ENCODE measurements at regions not wholly inside any gene's neighbourhood (a gene's known extent, or its start where the extent isn't known, plus 50 kb on each side); places are given as distances from the start of the nearest gene placed in this dataset.

DNA sequence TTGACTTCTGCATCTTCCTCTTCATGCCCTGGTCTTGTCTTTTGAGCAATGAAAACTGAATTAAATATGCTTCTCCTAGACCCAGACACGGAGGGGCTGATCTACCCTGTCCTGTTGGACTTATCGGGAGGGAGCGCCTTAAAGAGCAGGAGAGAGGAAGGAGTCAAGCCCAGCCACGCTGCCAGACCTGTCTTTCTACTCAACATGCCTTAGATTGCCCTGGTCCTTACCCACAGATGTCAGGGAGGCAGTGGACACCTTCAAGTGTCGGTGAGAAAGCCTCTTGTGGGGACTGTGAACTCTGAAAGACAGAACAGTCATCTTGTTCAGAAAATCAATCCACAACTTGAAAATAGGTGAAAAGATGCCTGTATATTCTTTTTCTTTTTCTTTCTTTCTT is 61.8 kb downstream of the IRAG1 start:
- DNase-seq, result no peak
- POLR2A ChIA-PET (ENCODE audit: unreplicated experiment), result interaction anchor here (0.7 kb wide), 1 partner anchor 179 kb away, joined by 5 read pairs; no protein-coding TSS in a partner anchor
- Histone ChIP-seq H3F3A (ENCODE audit: insufficient read depth, low read depth) (no peaks in the 10 kb centered on the region), H3K79me2 (ENCODE audit: low read depth) (no peaks in the 10 kb centered on the region), H3K9me2 (ENCODE audit: insufficient read depth) (no peaks in the 10 kb centered on the region), H3K36me3 (ENCODE audit: low read depth) (no peaks in the 10 kb centered on the region), H3K9me3 (ENCODE audit: insufficient read depth, low read depth) (no peaks in the 10 kb centered on the region), H3K27ac (no peak overlapping the region), H3K27me3 (ENCODE audit: insufficient read depth, low read depth) (no peaks in the 10 kb centered on the region), H2AFZ (no peak overlapping the region), H4K20me1 (ENCODE audit: insufficient read depth) (no peaks in the 10 kb centered on the region), H3K4me1 (replicated peaks; ENCODE audit: insufficient read depth) (no peaks in the 10 kb centered on the region), H3K4me2 (no peak overlapping the region), H3K4me3 (no peak overlapping the region)
- CTCF ChIA-PET, result no interaction called here
- no TSS peak for BruUV-seq (replicated peaks)
- intact Hi-C loops (cut with micrococcal nuclease; ENCODE audit: unreplicated experiment), result no loop called here
- TF ChIP-seq EZH2 (IDR thresholded peaks at IDR 0.05; ENCODE audit: low read depth), result no peak
- TF ChIP-seq CTCF (conservative IDR thresholded peaks at IDR 0.05), result no peak

- ChIA-PET CTCF (no interaction called here), POLR2A (ENCODE audit: unreplicated experiment) (no interaction called here)
- no peaks in the 10 kb centered on the region for H3K4me1 ChIP-seq (replicated peaks; ENCODE audit: insufficient read depth)
- intact Hi-C loops (cut with micrococcal nuclease; ENCODE audit: unreplicated experiment), result no loop called here
- no peak overlapping the region for H3K27ac ChIP-seq
- no peaks in the 10 kb centered on the region for H3K36me3 ChIP-seq (ENCODE audit: low read depth)
- H3K9me3 ChIP-seq (ENCODE audit: insufficient read depth, low read depth), result no peaks in the 10 kb centered on the region
- no TSS peak for BruUV-seq (replicated peaks)
- no peaks in the 10 kb centered on the region for H4K20me1 ChIP-seq (ENCODE audit: insufficient read depth)
- H3F3A ChIP-seq (ENCODE audit: insufficient read depth, low read depth), result no peaks in the 10 kb centered on the region
- no peak overlapping the region for H3K4me3 ChIP-seq
- no peaks in the 10 kb centered on the region for H3K79me2 ChIP-seq (ENCODE audit: low read depth)
- no peak overlapping the region for H3K4me2 ChIP-seq
- H2AFZ ChIP-seq, result no peak overlapping the region
- no peaks in the 10 kb centered on the region for H3K9me2 ChIP-seq (ENCODE audit: insufficient read depth)
- no peak for DNase-seq
- TF ChIP-seq EZH2 (IDR thresholded peaks at IDR 0.05; ENCODE audit: low read depth) (no peak), CTCF (conservative IDR thresholded peaks at IDR 0.05) (no peak)
- H3K27me3 ChIP-seq (ENCODE audit: insufficient read depth, low read depth), result no peaks in the 10 kb centered on the region
These were observed 61.0 kb upstream of the LYVE1 start for GRCh38 chr11:10629411-10630002.

DNA sequence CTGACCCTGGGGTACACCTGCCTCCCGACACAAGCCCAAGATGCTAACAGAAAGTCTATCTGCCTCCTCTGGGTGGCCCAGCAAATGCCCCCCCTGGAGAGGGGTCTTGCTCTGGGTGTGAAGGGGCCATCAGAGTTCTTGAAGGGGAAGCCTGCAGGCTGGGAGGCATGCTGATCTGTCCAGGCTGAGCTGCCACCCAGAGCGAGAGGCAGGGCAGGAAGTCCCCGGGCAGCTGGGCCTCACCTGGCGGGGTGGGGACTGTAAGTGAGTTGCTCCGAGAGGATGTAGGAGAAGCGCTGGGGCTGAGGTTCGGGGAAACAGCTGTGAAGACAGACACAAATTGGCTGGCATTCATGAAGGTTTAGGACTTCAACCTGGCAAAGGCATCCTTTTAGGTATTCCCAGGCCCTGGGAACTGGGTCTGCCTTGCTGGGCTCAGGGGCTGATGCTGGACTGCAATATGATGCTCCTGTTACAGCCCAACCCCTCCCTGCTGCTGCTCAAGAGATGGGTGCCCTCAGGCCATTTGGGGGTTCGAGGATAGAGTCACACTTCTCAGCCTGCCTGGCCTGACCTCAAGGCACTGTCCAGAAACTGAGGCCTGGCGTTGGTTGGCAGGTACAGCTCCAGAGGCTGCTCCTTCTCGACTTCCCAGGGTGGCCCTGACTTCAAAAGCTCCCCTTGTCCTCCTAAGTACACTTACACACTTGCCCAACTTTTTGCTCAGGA is 60.2 kb upstream of the LYVE1 start:
- no peaks in the 10 kb centered on the region for H3K27me3 ChIP-seq (ENCODE audit: insufficient read depth, low read depth)
- H3K27ac ChIP-seq, result no peak overlapping the region
- no peaks in the 10 kb centered on the region for H3K9me3 ChIP-seq (ENCODE audit: insufficient read depth, low read depth)
- H3K4me1 ChIP-seq (replicated peaks; ENCODE audit: insufficient read depth), result no peaks in the 10 kb centered on the region
- no peaks in the 10 kb centered on the region for H4K20me1 ChIP-seq (ENCODE audit: insufficient read depth)
- CTCF ChIA-PET, result no interaction called here
- no peak for DNase-seq
- POLR2A ChIA-PET (ENCODE audit: unreplicated experiment), result no interaction called here
- no TSS peak for BruUV-seq (replicated peaks)
- TF ChIP-seq CTCF (conservative IDR thresholded peaks at IDR 0.05) (no peak), EZH2 (IDR thresholded peaks at IDR 0.05; ENCODE audit: low read depth) (no peak)
- H3K4me2 ChIP-seq, result no peak overlapping the region
- H3K9me2 ChIP-seq (ENCODE audit: insufficient read depth), result no peaks in the 10 kb centered on the region
- intact Hi-C loops (cut with micrococcal nuclease; ENCODE audit: unreplicated experiment), result no loop called here
- H3K79me2 ChIP-seq (ENCODE audit: low read depth), result no peaks in the 10 kb centered on the region
- no peak overlapping the region for H2AFZ ChIP-seq
- no peaks in the 10 kb centered on the region for H3F3A ChIP-seq (ENCODE audit: insufficient read depth, low read depth)
- no peak overlapping the region for H3K4me3 ChIP-seq
- no peaks in the 10 kb centered on the region for H3K36me3 ChIP-seq (ENCODE audit: low read depth)

Data from PC-9 (cell line).